GM23338 (cell line): ENCODE measurements at regions not wholly inside any gene's neighbourhood (a gene's known extent, or its start where the extent isn't known, plus 50 kb on each side); places are given as distances from the start of the nearest gene placed in this dataset.

Experiments used
- ATAC-seq: fragments of 200-7000 bp; cut with Tn5 transposase; 3 replicates; pipeline ENCODE4 v1.9.1; 2020
- DNase-seq: peaks from one replicate; pipeline ENCODE4 v3.0.0-alpha.2; 2015; ENCODE audit warnings: low spot score
- H2AFZ ChIP-seq: fragments of 200-600 bp; sonication (generic); 2 replicates; pipeline ENCODE4 v1.8.0; 2016; ENCODE audit warnings: antibody characterized with exemption, mild to moderate bottlenecking, moderate library complexity
- H3F3A ChIP-seq: fragments of 200-600 bp; sonication (generic); replicated peaks from 2 replicates; pipeline ENCODE4 v1.8.0; 2017; ENCODE audit warnings: antibody characterized with exemption, mixed run types, low read depth
- H3K27ac ChIP-seq: fragments of 200-600 bp; sonication (generic); 2 replicates; pipeline ENCODE4 v1.6.1; 2016; ENCODE audit warnings: low read depth
- H3K27me3 ChIP-seq: fragments of 200-600 bp; sonication (generic); 2 replicates; pipeline ENCODE4 v1.8.0; 2016; ENCODE audit warnings: mild to moderate bottlenecking, mixed run types, moderate library complexity; ENCODE audit not compliant: insufficient read depth
- H3K36me3 ChIP-seq: fragments of 200-600 bp; sonication (generic); 2 replicates; pipeline ENCODE4 v1.8.0; 2016; ENCODE audit warnings: mild to moderate bottlenecking; ENCODE audit not compliant: insufficient read depth
- H3K4me1 ChIP-seq: fragments of 200-600 bp; sonication (generic); 2 replicates; pipeline ENCODE4 v1.8.0; 2016; ENCODE audit warnings: mild to moderate bottlenecking, moderate library complexity; ENCODE audit not compliant: insufficient read depth
- H3K4me2 ChIP-seq: fragments of 200-600 bp; sonication (generic); 2 replicates; pipeline ENCODE4 v1.7.1; 2017; ENCODE audit warnings: mixed run types
- H3K4me3 ChIP-seq: fragments of 200-600 bp; sonication (generic); 2 replicates; pipeline ENCODE4 v1.6.1; 2016; ENCODE audit warnings: mixed run types
- H3K79me2 ChIP-seq: fragments of 200-600 bp; sonication (generic); replicated peaks from 2 replicates; pipeline ENCODE4 v1.8.0; 2017; ENCODE audit warnings: mild to moderate bottlenecking; ENCODE audit not compliant: insufficient read depth
- H3K9me2 ChIP-seq: fragments of 200-600 bp; sonication (generic); 2 replicates; pipeline ENCODE4 v1.8.0; 2017; ENCODE audit not compliant: insufficient read depth
- H4K20me1 ChIP-seq: fragments of 200-600 bp; sonication (generic); replicated peaks from 2 replicates; pipeline ENCODE4 v1.8.0; 2017; ENCODE audit warnings: mild to moderate bottlenecking; ENCODE audit not compliant: insufficient read depth
- H3K27ac Mint-ChIP-seq: 2 replicates; pipeline ENCODE4 v1.8.0; 2020; ENCODE audit warnings: inconsistent platforms, mild to moderate bottlenecking, moderate library complexity, mixed read lengths
- H3K27me3 Mint-ChIP-seq: 3 replicates; pipeline ENCODE4 v1.8.0; 2022; ENCODE audit warnings: low read depth, mild to moderate bottlenecking, moderate library complexity, mixed read lengths, inconsistent platforms; ENCODE audit not compliant: insufficient read depth, poor library complexity
- H3K36me3 Mint-ChIP-seq: 3 replicates; pipeline ENCODE4 v1.8.0; 2021; ENCODE audit warnings: low read depth, mild to moderate bottlenecking, inconsistent platforms, moderate library complexity, mixed read lengths
- H3K4me1 Mint-ChIP-seq: 3 replicates; pipeline ENCODE4 v1.8.0; 2020; ENCODE audit warnings: mild to moderate bottlenecking, inconsistent platforms, mixed read lengths
- H3K4me3 Mint-ChIP-seq: 3 replicates; pipeline ENCODE4 v1.8.0; 2021; ENCODE audit warnings: moderate library complexity, mild to moderate bottlenecking, inconsistent platforms, mixed read lengths
- H3K9me3 Mint-ChIP-seq: 3 replicates; pipeline ENCODE4 v1.8.0; 2020; ENCODE audit warnings: moderate library complexity, mild to moderate bottlenecking, inconsistent platforms, mixed read lengths
- CREB1 ChIP-seq: fragments of 250-450 bp; sonication (Bioruptor Pico); IDR thresholded peaks from 2 replicates; pipeline ENCODE4 v1.5.0; 2020; ENCODE audit warnings: low read depth, mild to moderate bottlenecking, moderate library complexity
- EZH2 ChIP-seq: fragments of 200-600 bp; sonication (generic); IDR thresholded peaks from one replicate; pipeline ENCODE4 v1.8.0; 2017; ENCODE audit warnings: antibody characterized with exemption, mild to moderate bottlenecking, low read depth; ENCODE audit not compliant: unreplicated experiment
- EZH2phosphoT487 ChIP-seq: fragments of 200-600 bp; sonication (generic); IDR thresholded peaks from one replicate; pipeline ENCODE4 v1.8.1; 2018; ENCODE audit warnings: antibody characterized with exemption; ENCODE audit not compliant: unreplicated experiment
- JUNB ChIP-seq: IDR thresholded peaks from one replicate; pipeline ENCODE4 v1.6.1; 2016; ENCODE audit warnings: antibody characterized with exemption; ENCODE audit not compliant: unreplicated experiment
- POLR2AphosphoS5 ChIP-seq: IDR thresholded peaks from 2 replicates; pipeline ENCODE4 v1.6.1; 2016; ENCODE audit warnings: antibody characterized with exemption, low read depth
- ZNF114 ChIP-seq: fragments of 250-450 bp; sonication (Bioruptor Pico); IDR thresholded peaks from 2 replicates; pipeline ENCODE4 v1.5.0; 2020; ENCODE audit warnings: mild to moderate bottlenecking, moderate library complexity
- ZNF331 ChIP-seq: fragments of 250-450 bp; sonication (Bioruptor Pico); IDR thresholded peaks from 2 replicates; pipeline ENCODE4 v1.5.0; 2020; ENCODE audit warnings: low read depth, mild to moderate bottlenecking, moderate library complexity
- TF ChIP-seq, protein P1 (sequence below), 2 experiments: fragments of 200-600 bp in 1 of 2; sonication (generic) in 1 of 2; conservative IDR thresholded peaks; 2 replicates each; pipeline versions ENCODE4 v1.5.1 to v1.6.1; 2016 to 2017; ENCODE audit warnings: antibody characterized with exemption in 2 of 2, low read depth in 2 of 2, mild to moderate bottlenecking in 2 of 2, moderate library complexity in 1 of 2
- TF ChIP-seq, protein P2 (sequence below): fragments of 250-450 bp; sonication (Bioruptor Pico); IDR thresholded peaks from 2 replicates; pipeline ENCODE4 v1.5.0; 2020; ENCODE audit warnings: mild to moderate bottlenecking, moderate library complexity
- TF ChIP-seq, protein P3 (sequence below): IDR thresholded peaks from one replicate; pipeline ENCODE4 v1.6.1; 2018; ENCODE audit warnings: antibody characterized with exemption; ENCODE audit not compliant: unreplicated experiment
- TF ChIP-seq, protein P4 (sequence below): IDR thresholded peaks from 2 replicates; pipeline ENCODE4 v1.6.1; 2016; ENCODE audit warnings: antibody characterized with exemption

DNA sequence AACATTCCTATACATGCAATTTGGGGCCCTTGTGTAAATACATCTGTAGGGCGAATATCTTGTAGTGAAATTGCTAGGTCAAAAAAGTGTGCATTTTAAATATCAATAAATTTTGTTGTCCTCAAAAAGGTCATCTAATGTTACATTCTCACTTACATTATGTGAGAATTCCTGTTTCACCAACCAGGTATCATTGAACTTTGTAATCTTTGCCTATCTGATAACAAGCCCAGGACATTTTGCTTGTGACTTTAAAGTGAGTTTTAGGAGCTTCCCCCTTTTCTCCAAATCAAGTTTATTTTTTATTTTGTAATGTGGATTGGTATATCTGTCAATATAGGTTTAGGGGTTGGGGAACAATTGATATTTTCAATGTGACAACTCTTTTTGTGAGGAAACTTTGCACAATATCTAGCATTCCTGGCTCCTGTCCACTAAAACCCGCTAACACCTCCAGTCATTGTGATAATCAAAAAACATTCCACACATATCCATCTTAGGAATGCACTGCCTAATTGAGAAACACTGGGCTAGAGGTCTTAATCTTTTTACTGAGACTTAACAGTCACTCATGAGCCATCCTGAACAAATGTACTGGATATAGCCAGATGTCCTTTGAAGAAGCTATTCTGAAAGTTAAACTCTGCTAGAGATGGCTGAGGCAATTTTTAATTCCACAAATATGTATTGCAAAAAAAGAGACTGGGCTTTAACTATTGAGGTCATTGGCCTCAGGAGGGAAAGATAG lies 72.5 kb upstream of the SLC1A1 start:
- no peaks in the 10 kb centered on the region for H3F3A ChIP-seq
- peaks cover 7% of the 10 kb centered on the region; the same call in 2 of the 3 replicates for H3K4me1 Mint-ChIP-seq
- no peaks in the 10 kb centered on the region for H3K36me3 Mint-ChIP-seq
- no peaks in the 10 kb centered on the region for H3K27me3 Mint-ChIP-seq
- no peaks in the 10 kb centered on the region for H3K9me3 Mint-ChIP-seq
- H3K27ac Mint-ChIP-seq: no peak overlapping the region
- ATAC-seq (no peak), DNase-seq (no peak)
- no peaks in the 10 kb centered on the region for H4K20me1 ChIP-seq
- no peak overlapping the region for H3K27ac ChIP-seq
- H3K4me3 ChIP-seq: no peak overlapping the region
- H3K4me1 ChIP-seq: no peaks in the 10 kb centered on the region
- no peaks in the 10 kb centered on the region for H3K79me2 ChIP-seq
- H3K9me2 ChIP-seq: no peaks in the 10 kb centered on the region
- no peak overlapping the region for H2AFZ ChIP-seq
- no peaks in the 10 kb centered on the region for H3K27me3 ChIP-seq
- H3K4me3 Mint-ChIP-seq: no peak overlapping the region
- H3K4me2 ChIP-seq: no peak overlapping the region
- TF ChIP-seq, protein P1, sequence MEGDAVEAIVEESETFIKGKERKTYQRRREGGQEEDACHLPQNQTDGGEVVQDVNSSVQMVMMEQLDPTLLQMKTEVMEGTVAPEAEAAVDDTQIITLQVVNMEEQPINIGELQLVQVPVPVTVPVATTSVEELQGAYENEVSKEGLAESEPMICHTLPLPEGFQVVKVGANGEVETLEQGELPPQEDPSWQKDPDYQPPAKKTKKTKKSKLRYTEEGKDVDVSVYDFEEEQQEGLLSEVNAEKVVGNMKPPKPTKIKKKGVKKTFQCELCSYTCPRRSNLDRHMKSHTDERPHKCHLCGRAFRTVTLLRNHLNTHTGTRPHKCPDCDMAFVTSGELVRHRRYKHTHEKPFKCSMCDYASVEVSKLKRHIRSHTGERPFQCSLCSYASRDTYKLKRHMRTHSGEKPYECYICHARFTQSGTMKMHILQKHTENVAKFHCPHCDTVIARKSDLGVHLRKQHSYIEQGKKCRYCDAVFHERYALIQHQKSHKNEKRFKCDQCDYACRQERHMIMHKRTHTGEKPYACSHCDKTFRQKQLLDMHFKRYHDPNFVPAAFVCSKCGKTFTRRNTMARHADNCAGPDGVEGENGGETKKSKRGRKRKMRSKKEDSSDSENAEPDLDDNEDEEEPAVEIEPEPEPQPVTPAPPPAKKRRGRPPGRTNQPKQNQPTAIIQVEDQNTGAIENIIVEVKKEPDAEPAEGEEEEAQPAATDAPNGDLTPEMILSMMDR (conservative IDR thresholded peaks at IDR 0.05; ENCODE audit: low read depth in 2 of 2): no peak
- TF ChIP-seq EZH2 (no peak), JUNB (no peak), CREB1 (no peak), EZH2phosphoT487 (no peak), POLR2AphosphoS5 (no peak), ZNF114 (CRISPR knock-in tag) (no peak), ZNF331 (no peak)
- TF ChIP-seq, protein P2, sequence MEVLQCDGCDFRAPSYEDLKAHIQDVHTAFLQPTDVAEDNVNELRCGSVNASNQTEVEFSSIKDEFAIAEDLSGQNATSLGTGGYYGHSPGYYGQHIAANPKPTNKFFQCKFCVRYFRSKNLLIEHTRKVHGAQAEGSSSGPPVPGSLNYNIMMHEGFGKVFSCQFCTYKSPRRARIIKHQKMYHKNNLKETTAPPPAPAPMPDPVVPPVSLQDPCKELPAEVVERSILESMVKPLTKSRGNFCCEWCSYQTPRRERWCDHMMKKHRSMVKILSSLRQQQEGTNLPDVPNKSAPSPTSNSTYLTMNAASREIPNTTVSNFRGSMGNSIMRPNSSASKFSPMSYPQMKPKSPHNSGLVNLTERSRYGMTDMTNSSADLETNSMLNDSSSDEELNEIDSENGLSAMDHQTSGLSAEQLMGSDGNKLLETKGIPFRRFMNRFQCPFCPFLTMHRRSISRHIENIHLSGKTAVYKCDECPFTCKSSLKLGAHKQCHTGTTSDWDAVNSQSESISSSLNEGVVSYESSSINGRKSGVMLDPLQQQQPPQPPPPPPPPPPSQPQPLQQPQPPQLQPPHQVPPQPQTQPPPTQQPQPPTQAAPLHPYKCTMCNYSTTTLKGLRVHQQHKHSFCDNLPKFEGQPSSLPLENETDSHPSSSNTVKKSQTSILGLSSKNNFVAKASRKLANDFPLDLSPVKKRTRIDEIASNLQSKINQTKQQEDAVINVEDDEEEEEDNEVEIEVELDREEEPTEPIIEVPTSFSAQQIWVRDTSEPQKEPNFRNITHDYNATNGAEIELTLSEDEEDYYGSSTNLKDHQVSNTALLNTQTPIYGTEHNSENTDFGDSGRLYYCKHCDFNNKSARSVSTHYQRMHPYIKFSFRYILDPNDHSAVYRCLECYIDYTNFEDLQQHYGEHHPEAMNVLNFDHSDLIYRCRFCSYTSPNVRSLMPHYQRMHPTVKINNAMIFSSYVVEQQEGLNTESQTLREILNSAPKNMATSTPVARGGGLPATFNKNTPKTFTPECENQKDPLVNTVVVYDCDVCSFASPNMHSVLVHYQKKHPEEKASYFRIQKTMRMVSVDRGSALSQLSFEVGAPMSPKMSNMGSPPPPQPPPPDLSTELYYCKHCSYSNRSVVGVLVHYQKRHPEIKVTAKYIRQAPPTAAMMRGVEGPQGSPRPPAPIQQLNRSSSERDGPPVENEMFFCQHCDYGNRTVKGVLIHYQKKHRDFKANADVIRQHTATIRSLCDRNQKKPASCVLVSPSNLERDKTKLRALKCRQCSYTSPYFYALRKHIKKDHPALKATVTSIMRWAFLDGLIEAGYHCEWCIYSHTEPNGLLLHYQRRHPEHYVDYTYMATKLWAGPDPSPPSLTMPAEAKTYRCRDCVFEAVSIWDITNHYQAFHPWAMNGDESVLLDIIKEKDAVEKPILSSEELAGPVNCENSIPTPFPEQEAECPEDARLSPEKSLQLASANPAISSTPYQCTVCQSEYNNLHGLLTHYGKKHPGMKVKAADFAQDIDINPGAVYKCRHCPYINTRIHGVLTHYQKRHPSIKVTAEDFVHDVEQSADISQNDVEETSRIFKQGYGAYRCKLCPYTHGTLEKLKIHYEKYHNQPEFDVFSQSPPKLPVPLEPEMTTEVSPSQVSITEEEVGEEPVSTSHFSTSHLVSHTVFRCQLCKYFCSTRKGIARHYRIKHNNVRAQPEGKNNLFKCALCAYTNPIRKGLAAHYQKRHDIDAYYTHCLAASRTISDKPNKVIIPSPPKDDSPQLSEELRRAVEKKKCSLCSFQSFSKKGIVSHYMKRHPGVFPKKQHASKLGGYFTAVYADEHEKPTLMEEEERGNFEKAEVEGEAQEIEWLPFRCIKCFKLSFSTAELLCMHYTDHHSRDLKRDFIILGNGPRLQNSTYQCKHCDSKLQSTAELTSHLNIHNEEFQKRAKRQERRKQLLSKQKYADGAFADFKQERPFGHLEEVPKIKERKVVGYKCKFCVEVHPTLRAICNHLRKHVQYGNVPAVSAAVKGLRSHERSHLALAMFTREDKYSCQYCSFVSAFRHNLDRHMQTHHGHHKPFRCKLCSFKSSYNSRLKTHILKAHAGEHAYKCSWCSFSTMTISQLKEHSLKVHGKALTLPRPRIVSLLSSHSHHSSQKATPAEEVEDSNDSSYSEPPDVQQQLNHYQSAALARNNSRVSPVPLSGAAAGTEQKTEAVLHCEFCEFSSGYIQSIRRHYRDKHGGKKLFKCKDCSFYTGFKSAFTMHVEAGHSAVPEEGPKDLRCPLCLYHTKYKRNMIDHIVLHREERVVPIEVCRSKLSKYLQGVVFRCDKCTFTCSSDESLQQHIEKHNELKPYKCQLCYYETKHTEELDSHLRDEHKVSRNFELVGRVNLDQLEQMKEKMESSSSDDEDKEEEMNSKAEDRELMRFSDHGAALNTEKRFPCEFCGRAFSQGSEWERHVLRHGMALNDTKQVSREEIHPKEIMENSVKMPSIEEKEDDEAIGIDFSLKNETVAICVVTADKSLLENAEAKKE (CRISPR knock-in tag): no peak
- TF ChIP-seq, protein P3, sequence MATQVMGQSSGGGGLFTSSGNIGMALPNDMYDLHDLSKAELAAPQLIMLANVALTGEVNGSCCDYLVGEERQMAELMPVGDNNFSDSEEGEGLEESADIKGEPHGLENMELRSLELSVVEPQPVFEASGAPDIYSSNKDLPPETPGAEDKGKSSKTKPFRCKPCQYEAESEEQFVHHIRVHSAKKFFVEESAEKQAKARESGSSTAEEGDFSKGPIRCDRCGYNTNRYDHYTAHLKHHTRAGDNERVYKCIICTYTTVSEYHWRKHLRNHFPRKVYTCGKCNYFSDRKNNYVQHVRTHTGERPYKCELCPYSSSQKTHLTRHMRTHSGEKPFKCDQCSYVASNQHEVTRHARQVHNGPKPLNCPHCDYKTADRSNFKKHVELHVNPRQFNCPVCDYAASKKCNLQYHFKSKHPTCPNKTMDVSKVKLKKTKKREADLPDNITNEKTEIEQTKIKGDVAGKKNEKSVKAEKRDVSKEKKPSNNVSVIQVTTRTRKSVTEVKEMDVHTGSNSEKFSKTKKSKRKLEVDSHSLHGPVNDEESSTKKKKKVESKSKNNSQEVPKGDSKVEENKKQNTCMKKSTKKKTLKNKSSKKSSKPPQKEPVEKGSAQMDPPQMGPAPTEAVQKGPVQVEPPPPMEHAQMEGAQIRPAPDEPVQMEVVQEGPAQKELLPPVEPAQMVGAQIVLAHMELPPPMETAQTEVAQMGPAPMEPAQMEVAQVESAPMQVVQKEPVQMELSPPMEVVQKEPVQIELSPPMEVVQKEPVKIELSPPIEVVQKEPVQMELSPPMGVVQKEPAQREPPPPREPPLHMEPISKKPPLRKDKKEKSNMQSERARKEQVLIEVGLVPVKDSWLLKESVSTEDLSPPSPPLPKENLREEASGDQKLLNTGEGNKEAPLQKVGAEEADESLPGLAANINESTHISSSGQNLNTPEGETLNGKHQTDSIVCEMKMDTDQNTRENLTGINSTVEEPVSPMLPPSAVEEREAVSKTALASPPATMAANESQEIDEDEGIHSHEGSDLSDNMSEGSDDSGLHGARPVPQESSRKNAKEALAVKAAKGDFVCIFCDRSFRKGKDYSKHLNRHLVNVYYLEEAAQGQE: no peak
- TF ChIP-seq, protein P4, sequence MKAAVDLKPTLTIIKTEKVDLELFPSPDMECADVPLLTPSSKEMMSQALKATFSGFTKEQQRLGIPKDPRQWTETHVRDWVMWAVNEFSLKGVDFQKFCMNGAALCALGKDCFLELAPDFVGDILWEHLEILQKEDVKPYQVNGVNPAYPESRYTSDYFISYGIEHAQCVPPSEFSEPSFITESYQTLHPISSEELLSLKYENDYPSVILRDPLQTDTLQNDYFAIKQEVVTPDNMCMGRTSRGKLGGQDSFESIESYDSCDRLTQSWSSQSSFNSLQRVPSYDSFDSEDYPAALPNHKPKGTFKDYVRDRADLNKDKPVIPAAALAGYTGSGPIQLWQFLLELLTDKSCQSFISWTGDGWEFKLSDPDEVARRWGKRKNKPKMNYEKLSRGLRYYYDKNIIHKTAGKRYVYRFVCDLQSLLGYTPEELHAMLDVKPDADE: no peak
- no peaks in the 10 kb centered on the region for H3K36me3 ChIP-seq
